HG02852 (cell line): ENCODE measurements at regions not wholly inside any gene's neighbourhood (a gene's known extent, or its start where the extent isn't known, plus 50 kb on each side); places are given as distances from the start of the nearest gene placed in this dataset.

Experiments used
- ATAC-seq: cut with Tn5 transposase; IDR thresholded peaks from one replicate; pipeline ENCODE4 v1.9.1; 2021; ENCODE audit warnings: mild to moderate bottlenecking, moderate library complexity; ENCODE audit not compliant: unreplicated experiment

DNA sequence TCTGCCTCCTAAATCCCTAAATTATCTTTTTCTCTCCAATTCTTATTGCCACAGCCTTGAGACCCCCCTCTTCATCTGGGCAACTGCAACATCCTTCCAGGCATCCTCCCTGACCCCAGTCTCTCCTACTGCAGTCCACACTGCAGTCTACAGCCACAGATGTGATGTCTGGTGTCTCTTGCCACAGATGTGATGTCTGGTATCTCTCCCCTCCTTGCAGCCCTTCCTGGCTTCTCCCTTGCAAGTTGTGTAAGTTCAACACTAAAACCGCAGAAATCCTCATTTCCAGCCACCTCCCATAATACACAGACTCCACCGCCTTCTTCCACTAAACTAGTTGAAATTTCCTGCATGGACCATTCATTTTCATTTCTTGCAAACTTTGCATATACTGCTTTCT lies 113.1 kb upstream of the DDX18 start:
- no peak for ATAC-seq

GRCh38 chr2:117702098-117702497 lies 112.4 kb upstream of the DDX18 start:
- ATAC-seq = peak; percentile 61

GRCh38 chr2:117703858-117704257 lies 110.6 kb upstream of the DDX18 start:
- ATAC-seq = no peak

GRCh38 chr2:117704818-117705217 lies 109.7 kb upstream of the DDX18 start:
- no peak for ATAC-seq

GRCh38 chr2:117707874-117708273 lies 106.6 kb upstream of the DDX18 start:
- ATAC-seq = no peak

- ATAC-seq = no peak
Measured at GRCh38 chr2:117712684-117713083, 101.8 kb upstream of the DDX18 start.

- ATAC-seq = no peak
Measured at GRCh38 chr2:117714110-117714509, 100.4 kb upstream of the DDX18 start.

DNA sequence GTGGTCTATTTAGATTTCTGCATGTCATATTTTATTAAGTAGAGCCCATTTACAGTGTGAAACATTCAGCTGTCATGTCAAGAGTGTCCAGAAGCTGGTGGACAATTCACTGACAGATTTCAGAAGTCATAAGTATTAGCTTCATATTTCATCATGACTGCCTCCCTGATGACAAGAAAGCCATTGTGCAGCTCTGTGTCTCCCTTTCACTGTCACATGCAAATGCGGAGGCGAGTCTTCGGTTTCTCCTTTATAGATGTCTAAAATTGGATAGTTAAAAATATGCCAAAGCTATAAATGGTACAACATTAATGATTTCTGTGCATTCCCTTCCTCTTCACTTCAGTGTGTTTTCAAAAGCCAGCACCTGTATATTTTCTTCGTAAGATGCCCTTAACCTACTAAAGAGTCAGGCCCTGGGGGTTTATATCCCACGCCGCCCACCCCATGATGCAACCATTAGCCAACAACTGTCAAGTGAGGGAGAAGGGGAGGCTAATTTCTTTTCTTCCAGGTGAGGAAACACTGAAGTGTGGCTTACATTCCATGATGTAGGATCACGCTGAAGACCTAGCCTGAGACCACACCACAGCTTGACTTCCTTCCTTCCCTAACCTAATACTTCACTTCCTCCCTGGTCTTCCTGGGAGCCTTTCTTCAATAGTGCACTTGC lies 99.6 kb upstream of the DDX18 start:
- ATAC-seq = no peak

- ATAC-seq = no peak
Measured at GRCh38 chr2:117716505-117716904, 98.0 kb upstream of the DDX18 start.

- ATAC-seq = no peak
Measured at GRCh38 chr2:117717072-117717471, 97.4 kb upstream of the DDX18 start.

- ATAC-seq = no peak
Measured at GRCh38 chr2:117718048-117718447, 96.4 kb upstream of the DDX18 start.

DNA sequence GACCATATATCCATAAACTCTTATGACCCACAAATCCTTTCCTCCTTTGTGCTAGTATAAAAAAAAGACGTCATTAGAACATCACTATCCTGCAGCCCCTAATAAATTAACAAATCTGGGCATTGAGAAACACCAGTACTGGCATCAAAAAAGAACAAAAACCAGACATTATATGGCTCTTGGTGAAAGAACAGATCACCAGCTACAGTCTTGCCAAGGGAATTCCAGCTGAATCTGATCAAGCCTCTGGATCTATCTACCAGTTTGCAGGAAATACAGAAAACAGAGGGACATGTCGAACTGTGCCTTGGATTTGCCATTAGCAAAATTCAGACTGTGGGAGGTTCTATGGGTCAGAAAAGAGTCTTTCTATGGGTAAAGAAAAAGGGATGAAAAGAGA lies 93.7 kb upstream of the DDX18 start:
- ATAC-seq = no peak

DNA sequence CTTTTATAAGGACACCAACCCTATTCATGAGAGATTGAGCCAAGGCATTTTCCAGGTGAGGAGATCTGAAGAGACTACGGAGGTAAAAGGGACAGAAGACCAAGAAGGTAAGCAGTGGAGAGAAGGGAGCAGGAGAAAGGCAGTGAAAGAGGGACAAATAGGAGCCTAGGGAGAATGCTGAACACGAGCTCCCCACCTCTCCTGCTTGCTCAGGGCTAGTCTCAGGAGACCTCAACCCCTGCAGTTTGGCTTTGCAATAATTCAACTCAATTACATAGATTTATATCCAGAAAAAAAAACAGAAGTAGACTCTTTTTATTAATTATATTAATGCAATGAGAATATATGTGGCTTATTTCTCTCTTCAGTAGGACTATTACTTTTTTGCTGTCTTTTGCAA lies 91.0 kb upstream of the DDX18 start:
- no peak for ATAC-seq

DNA sequence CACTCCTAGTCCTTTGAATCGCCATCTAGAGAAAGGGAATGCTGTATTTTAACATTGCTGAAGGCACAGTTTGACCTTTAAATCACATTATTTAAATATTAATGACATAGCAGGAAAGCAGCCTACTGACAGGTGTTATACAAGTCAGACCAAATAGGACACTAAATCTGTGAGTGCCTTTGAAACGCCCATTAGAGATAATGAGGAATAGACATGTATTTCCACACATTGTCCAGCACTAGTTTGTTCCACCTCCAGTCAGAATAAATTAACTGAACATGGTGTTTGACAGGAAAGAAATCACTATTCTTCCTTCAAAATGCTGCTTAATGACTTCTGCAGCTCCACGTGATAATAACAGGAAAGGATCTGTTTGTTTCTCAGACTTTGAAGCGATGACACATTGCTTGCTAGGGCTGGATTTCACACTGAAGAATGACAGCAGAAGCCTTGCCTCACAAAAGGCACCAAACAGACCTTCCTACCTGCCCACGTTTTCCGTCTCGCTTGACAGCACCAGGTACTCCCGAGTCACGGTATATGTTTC lies 90.5 kb upstream of the DDX18 start:
- ATAC-seq = no peak

GRCh38 chr2:117726747-117727146 lies 87.7 kb upstream of the DDX18 start:
- ATAC-seq = no peak

- no peak for ATAC-seq
Measured at GRCh38 chr2:117737846-117738245, 76.6 kb upstream of the DDX18 start.

GRCh38 chr2:117738991-117739839 lies 75.3 kb upstream of the DDX18 start:
- no peak for ATAC-seq

- ATAC-seq = no peak
Measured at GRCh38 chr2:117745537-117745936, 69.0 kb upstream of the DDX18 start.

- ATAC-seq = no peak
Measured at GRCh38 chr2:117755768-117756167, 58.7 kb upstream of the DDX18 start.

DNA sequence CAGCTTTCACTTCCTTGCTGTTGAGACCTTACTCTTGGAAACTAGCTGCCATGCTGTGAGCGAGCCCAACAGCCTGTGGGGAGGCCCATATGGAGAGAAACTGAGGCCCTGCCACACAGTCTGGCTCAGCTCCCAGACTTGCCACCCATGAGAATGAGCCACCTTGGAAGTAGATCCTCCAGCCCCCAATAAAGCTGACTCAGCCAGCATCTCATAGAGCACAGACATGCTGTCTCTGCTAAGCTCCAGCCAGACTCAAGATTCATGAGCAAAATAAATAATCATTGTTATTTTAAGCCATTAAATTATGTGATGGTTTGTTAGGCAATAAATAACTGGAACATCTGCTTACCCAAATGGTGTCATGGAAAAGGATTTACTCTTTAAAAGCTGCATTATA lies 53.6 kb upstream of the DDX18 start:
- ATAC-seq = no peak

DNA sequence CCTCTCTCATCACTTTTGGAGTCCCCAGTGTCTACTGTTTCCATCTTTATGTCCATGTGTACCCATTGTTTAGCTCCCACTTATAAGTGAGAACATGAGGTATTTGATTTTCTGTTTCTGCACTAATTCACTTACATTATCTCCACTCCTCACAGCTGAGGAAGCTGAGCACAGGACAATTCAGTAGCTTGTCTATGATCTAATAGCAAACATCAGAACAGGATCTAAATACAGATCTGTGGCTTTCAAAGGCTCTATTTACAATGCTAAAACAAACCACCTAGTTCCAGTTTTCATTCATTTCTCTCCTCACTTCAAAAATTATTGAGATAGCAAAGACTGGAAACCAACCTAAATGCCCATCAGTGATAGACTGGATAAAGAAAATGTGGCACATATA lies 52.0 kb upstream of the DDX18 start:
- ATAC-seq = no peak

- ATAC-seq = no peak
Measured at GRCh38 chr2:117763804-117764203, 50.7 kb upstream of the DDX18 start.
